DOHH2 (cell line): ENCODE measurements at regions not wholly inside any gene's neighbourhood (a gene's known extent, or its start where the extent isn't known, plus 50 kb on each side); places are given as distances from the start of the nearest gene placed in this dataset.

Experiments
- H3F3A ChIP-seq: fragments of 200-600 bp; sonication (generic), shearing (Covaris generic); 2 replicates; pipeline ENCODE4 v1.6.0; 2016; ENCODE audit warnings: antibody characterized with exemption, mild to moderate bottlenecking; ENCODE audit not compliant: control insufficient read depth, insufficient read depth
- H3K27ac ChIP-seq: fragments of 200-600 bp; sonication (generic); 2 replicates; pipeline ENCODE4 v1.5.1; 2014; ENCODE audit warnings: low read depth, mild to moderate bottlenecking, low read length, moderate library complexity
- H3K27me3 ChIP-seq: fragments of 200-600 bp; sonication (generic); 2 replicates; pipeline ENCODE4 v1.6.1; 2014; ENCODE audit warnings: mild to moderate bottlenecking, low read length, mixed read lengths; ENCODE audit not compliant: control insufficient read depth
- H3K36me3 ChIP-seq: fragments of 200-600 bp; sonication (generic); 2 replicates; pipeline ENCODE4 v1.6.1; 2014; ENCODE audit warnings: mild to moderate bottlenecking, low read length, moderate library complexity, mixed read lengths; ENCODE audit not compliant: control insufficient read depth
- H3K4me1 ChIP-seq: fragments of 200-600 bp; sonication (generic); 2 replicates; pipeline ENCODE4 v1.6.1; 2014; ENCODE audit warnings: mild to moderate bottlenecking, low read length, mixed read lengths; ENCODE audit not compliant: control insufficient read depth
- H3K4me2 ChIP-seq: fragments of 200-600 bp; sonication (generic); 2 replicates; pipeline ENCODE4 v1.6.0; 2014; ENCODE audit warnings: mild to moderate bottlenecking, low read length, moderate library complexity
- H3K4me3 ChIP-seq: fragments of 200-600 bp; sonication (generic); 2 replicates; pipeline ENCODE4 v1.5.1; 2014; ENCODE audit warnings: mild to moderate bottlenecking, low read length, mixed read lengths
- H3K79me2 ChIP-seq: fragments of 200-600 bp; sonication (generic); 2 replicates; pipeline ENCODE4 v1.6.1; 2014; ENCODE audit warnings: mild to moderate bottlenecking, low read length, mixed read lengths; ENCODE audit not compliant: control insufficient read depth
- H3K9me2 ChIP-seq: fragments of 200-600 bp; sonication (generic); replicated peaks from 2 replicates; pipeline ENCODE4 v1.6.1; 2014; ENCODE audit warnings: mild to moderate bottlenecking, low read length, mixed read lengths; ENCODE audit not compliant: control insufficient read depth
- H3K9me3 ChIP-seq: fragments of 200-600 bp; sonication (generic); 2 replicates; pipeline ENCODE4 v1.6.1; 2014; ENCODE audit warnings: antibody characterized with exemption, low read length, mixed read lengths; ENCODE audit not compliant: control insufficient read depth, insufficient read depth
- H4K20me1 ChIP-seq: fragments of 200-600 bp; sonication (generic); 2 replicates; pipeline ENCODE4 v1.6.0; 2014; ENCODE audit warnings: low read depth, mild to moderate bottlenecking, antibody characterized with exemption, low read length, moderate library complexity; ENCODE audit not compliant: control insufficient read depth, insufficient read depth
- CTCF ChIP-seq: fragments of 200-600 bp; sonication (generic); IDR thresholded peaks from one replicate; pipeline ENCODE4 v1.5.1; 2014; ENCODE audit warnings: antibody characterized with exemption, mild to moderate bottlenecking, low read depth, low read length; ENCODE audit not compliant: poor library complexity, severe bottlenecking
- EZH2phosphoT487 ChIP-seq: fragments of 200-600 bp; sonication (generic); IDR thresholded peaks from 2 replicates; pipeline ENCODE4 v1.6.1; 2017; ENCODE audit warnings: borderline replicate concordance, mild to moderate bottlenecking, antibody characterized with exemption, low read length, moderate library complexity, mixed read lengths

DNA sequence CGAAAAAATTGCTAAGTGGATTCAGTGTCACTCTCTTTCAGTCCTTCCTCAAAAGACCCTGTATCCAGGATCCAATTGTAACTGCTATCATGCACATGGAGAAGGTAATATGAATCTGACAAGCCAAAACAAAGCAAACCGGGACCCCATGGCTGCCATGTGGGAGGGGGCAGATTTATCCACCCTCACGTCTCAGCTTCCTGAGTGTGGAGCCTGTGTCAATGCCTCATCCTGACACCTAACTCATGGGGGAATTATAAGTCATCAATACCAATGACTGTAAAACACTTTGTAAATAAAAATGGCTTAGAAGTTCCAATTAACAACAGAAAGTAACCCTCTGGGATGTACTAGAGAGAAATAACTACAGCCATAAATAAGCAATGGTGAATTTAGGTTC, 174.1 kb upstream of the MCHR2 start:
- no peak overlapping the region for H3K4me3 ChIP-seq
- no peak for TF ChIP-seq EZH2phosphoT487
- TF ChIP-seq CTCF, result no peak

GRCh38 chr6:100167585-100167984, 173.6 kb upstream of the MCHR2 start:
- Histone ChIP-seq H4K20me1 (no peaks in the 10 kb centered on the region), H3K4me2 (no peak overlapping the region), H3K9me2 (no peaks in the 10 kb centered on the region), H3K4me1 (no peaks in the 10 kb centered on the region), H3K4me3 (no peak overlapping the region), H3K27ac (no peak overlapping the region), H3K9me3 (no peaks in the 10 kb centered on the region), H3K27me3 (no peaks in the 10 kb centered on the region), H3F3A (no peaks in the 10 kb centered on the region), H3K36me3 (no peaks in the 10 kb centered on the region), H3K79me2 (no peaks in the 10 kb centered on the region)
- no peak for TF ChIP-seq CTCF
- TF ChIP-seq EZH2phosphoT487, result no peak

More for the DNA sequence above, 174.1 kb upstream of the MCHR2 start:
- H3K27ac ChIP-seq, result no peak overlapping the region
- no peaks in the 10 kb centered on the region for H3K4me1 ChIP-seq
- no peak overlapping the region for H3K4me2 ChIP-seq
- no peaks in the 10 kb centered on the region for H3K27me3 ChIP-seq
- H4K20me1 ChIP-seq, result no peaks in the 10 kb centered on the region
- no peaks in the 10 kb centered on the region for H3K79me2 ChIP-seq
- H3K9me2 ChIP-seq, result no peaks in the 10 kb centered on the region
- no peaks in the 10 kb centered on the region for H3F3A ChIP-seq
- H3K36me3 ChIP-seq, result no peaks in the 10 kb centered on the region
- no peaks in the 10 kb centered on the region for H3K9me3 ChIP-seq

- no peaks in the 10 kb centered on the region for H3K79me2 ChIP-seq
- H3K4me2 ChIP-seq, result no peak overlapping the region
- H3K9me2 ChIP-seq, result no peaks in the 10 kb centered on the region
- no peaks in the 10 kb centered on the region for H4K20me1 ChIP-seq
- H3K27me3 ChIP-seq, result no peaks in the 10 kb centered on the region
- TF ChIP-seq EZH2phosphoT487 (no peak), CTCF (no peak)
- H3K4me3 ChIP-seq, result no peak overlapping the region
- no peak overlapping the region for H3K27ac ChIP-seq
- H3K9me3 ChIP-seq, result no peaks in the 10 kb centered on the region
- H3K4me1 ChIP-seq, result no peaks in the 10 kb centered on the region
- H3K36me3 ChIP-seq, result no peaks in the 10 kb centered on the region
- H3F3A ChIP-seq, result no peaks in the 10 kb centered on the region
Measured at GRCh38 chr6:100166956-100167355, 172.9 kb upstream of the MCHR2 start.

DNA sequence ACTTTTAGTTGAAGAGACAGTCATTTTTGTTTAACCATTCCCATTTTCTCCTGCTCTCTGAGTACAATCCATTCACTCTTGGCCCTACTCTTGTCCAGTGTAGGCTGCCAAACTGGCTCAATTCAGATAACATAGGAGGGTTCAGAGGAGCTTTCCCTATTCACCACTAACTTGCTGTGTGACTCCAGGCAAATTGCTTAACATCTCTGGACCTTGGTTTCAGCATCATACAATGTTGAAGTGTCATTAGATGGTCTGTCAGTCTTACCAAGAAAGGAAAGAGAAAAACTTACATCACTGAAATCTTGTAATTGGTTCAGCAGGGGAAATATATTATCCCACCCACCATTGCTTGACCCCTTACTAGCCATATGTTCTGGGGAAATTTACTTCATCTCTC, 171.4 kb upstream of the MCHR2 start:
- H3K9me2 ChIP-seq, result no peaks in the 10 kb centered on the region
- H3K27ac ChIP-seq, result no peak overlapping the region
- H3K27me3 ChIP-seq, result no peaks in the 10 kb centered on the region
- H3K4me2 ChIP-seq, result no peak overlapping the region
- no peaks in the 10 kb centered on the region for H3K4me1 ChIP-seq
- H3K79me2 ChIP-seq, result no peaks in the 10 kb centered on the region
- no peaks in the 10 kb centered on the region for H3K9me3 ChIP-seq
- no peak overlapping the region for H3K4me3 ChIP-seq
- no peaks in the 10 kb centered on the region for H3K36me3 ChIP-seq
- TF ChIP-seq CTCF (no peak), EZH2phosphoT487 (no peak)
- H4K20me1 ChIP-seq, result no peaks in the 10 kb centered on the region
- H3F3A ChIP-seq, result no peaks in the 10 kb centered on the region
